Central memory CD4-positive, alpha-beta T cell (primary cell): ENCODE measurements at regions not wholly inside any gene's neighbourhood (a gene's known extent, or its start where the extent isn't known, plus 50 kb on each side); places are given as distances from the start of the nearest gene placed in this dataset.
"Not testable (repeated sequence)": the region's sequence is repeated elsewhere in the genome, so short reads cannot be mapped to it uniquely, and the experiment has no call there.

Source experiments
- DNase-seq: peaks from one replicate; pipeline ENCODE4 v3.0.0; 2022

GRCh38 chr10:11663763-11664555 lies 52.5 kb upstream of the USP6NL start:
- DNase-seq = no peak

- not testable (repeated sequence) for DNase-seq
Observed at GRCh38 chr10:11663126-11663515, 51.7 kb upstream of the USP6NL start.

DNA sequence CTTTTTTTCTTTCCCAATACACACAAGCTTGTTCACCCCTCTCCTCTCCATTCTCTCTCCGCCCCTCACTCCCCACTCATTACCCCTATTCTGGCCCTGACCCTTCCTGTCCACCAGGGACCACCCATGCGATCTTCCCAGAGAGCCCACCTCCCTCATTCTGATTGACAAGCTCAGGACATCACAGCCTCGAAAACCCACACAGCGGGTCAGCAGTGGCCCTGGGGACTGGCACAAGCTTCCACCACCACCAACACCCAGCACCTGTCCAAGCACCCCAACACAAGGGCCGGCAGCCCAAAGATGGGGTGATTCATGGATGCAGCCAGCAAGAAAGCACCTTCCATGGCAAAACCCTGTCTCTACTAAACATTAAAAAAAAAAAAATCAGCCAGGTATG lies 50.0 kb upstream of the USP6NL start:
- DNase-seq = no peak
